Endodermal cell (in vitro differentiated cells): ENCODE measurements at regions not wholly inside any gene's neighbourhood (a gene's known extent, or its start where the extent isn't known, plus 50 kb on each side); places are given as distances from the start of the nearest gene placed in this dataset.

Experiments used
- DNase-seq: peaks from one replicate; pipeline ENCODE4 v3.0.0-alpha.2; 2017
- H3K27ac ChIP-seq: 2 replicates; pipeline ENCODE4 v1.5.1; 2013; ENCODE audit warnings: mild to moderate bottlenecking, low read depth, low read length, moderate library complexity
- H3K27me3 ChIP-seq: 2 replicates; pipeline ENCODE4 v1.6.1; 2013; ENCODE audit warnings: mild to moderate bottlenecking, low read length, moderate library complexity; ENCODE audit not compliant: insufficient read depth, control insufficient read depth, poor library complexity, severe bottlenecking
- H3K36me3 ChIP-seq: 2 replicates; pipeline ENCODE4 v1.7.0; 2013; ENCODE audit warnings: mild to moderate bottlenecking, low read length, moderate library complexity; ENCODE audit not compliant: control insufficient read depth, insufficient read depth
- H3K4me1 ChIP-seq: one replicate; pipeline ENCODE4 v1.7.0; 2013; ENCODE audit warnings: low read length; ENCODE audit not compliant: control insufficient read depth, insufficient read depth
- H3K4me3 ChIP-seq: 2 replicates; pipeline ENCODE4 v1.5.1; 2013; ENCODE audit warnings: mild to moderate bottlenecking, low read length, moderate library complexity
- H3K9ac ChIP-seq: 2 replicates; pipeline ENCODE4 v1.6.1; 2013; ENCODE audit warnings: mild to moderate bottlenecking, low read length, moderate library complexity; ENCODE audit not compliant: poor library complexity, severe bottlenecking; ENCODE audit errors: extremely low read depth
- H3K9me3 ChIP-seq: 2 replicates; pipeline ENCODE4 v1.6.1; 2013; ENCODE audit warnings: mild to moderate bottlenecking, low read length, moderate library complexity; ENCODE audit not compliant: control insufficient read depth
- H3K27ac Mint-ChIP-seq: 2 replicates; pipeline ENCODE4 v1.8.0; 2020; ENCODE audit warnings: mixed read lengths
- H3K27me3 Mint-ChIP-seq: 2 replicates; pipeline ENCODE4 v1.8.0; 2021; ENCODE audit warnings: mild to moderate bottlenecking, mixed read lengths; ENCODE audit not compliant: insufficient read depth
- H3K36me3 Mint-ChIP-seq: 2 replicates; pipeline ENCODE4 v1.8.0; 2020; ENCODE audit warnings: low read depth, mixed read lengths
- H3K4me1 Mint-ChIP-seq: 2 replicates; pipeline ENCODE4 v1.8.0; 2020; ENCODE audit warnings: mixed read lengths
- H3K4me3 Mint-ChIP-seq: 2 replicates; pipeline ENCODE4 v1.8.0; 2020; ENCODE audit warnings: mild to moderate bottlenecking, moderate library complexity, mixed read lengths
- H3K9me3 Mint-ChIP-seq: 2 replicates; pipeline ENCODE4 v1.8.0; 2020; ENCODE audit warnings: mild to moderate bottlenecking, mixed read lengths
- CTCF ChIP-seq: fragments of 200-600 bp; sonication (generic); conservative IDR thresholded peaks from 2 replicates; pipeline ENCODE4 v1.5.0; 2021; ENCODE audit warnings: antibody characterized with exemption, mild to moderate bottlenecking
- WGBS, 2 experiments: methylation state at CpG; one replicate each; pipeline versions ENCODE4 v1.1.5 to v1.1.7; 2013; ENCODE audit warnings: missing lambda C conversion rate in 2 of 2, mixed read lengths in 1 of 2; ENCODE audit not compliant: insufficient coverage in 1 of 2, insufficient read length in 1 of 2; 5-methylcytosine and 5-hydroxymethylcytosine counted together

- no peak overlapping the region for H3K4me3 Mint-ChIP-seq
- Histone ChIP-seq H3K9me3 (no peaks in the 10 kb centered on the region), H3K4me3 (no peak overlapping the region), H3K27me3 (no peaks in the 10 kb centered on the region), H3K27ac (no peak overlapping the region), H3K4me1 (no peaks in the 10 kb centered on the region), H3K36me3 (no peaks in the 10 kb centered on the region), H3K9ac (no peak overlapping the region)
- H3K4me1 Mint-ChIP-seq, result peaks cover 2% of the 10 kb centered on the region
- no peak for TF ChIP-seq CTCF
- H3K27ac Mint-ChIP-seq, result no peak overlapping the region
- no peaks in the 10 kb centered on the region for H3K36me3 Mint-ChIP-seq
- DNase-seq, result no peak
- 76% methylated on average over 3 of the region's 3 CpGs; no CpG with 5 or more reads in 1 of the 2 experiments for WGBS, 2 experiments
- H3K9me3 Mint-ChIP-seq, result no peaks in the 10 kb centered on the region
- no peaks in the 10 kb centered on the region for H3K27me3 Mint-ChIP-seq
These were observed 487.2 kb upstream of the FRG2C start for GRCh38 chr3:75176937-75177336.

- Mint-ChIP-seq H3K27ac (no peak overlapping the region), H3K36me3 (no peaks in the 10 kb centered on the region), H3K9me3 (no peaks in the 10 kb centered on the region), H3K4me1 (peaks cover 2% of the 10 kb centered on the region), H3K4me3 (no peak overlapping the region), H3K27me3 (no peaks in the 10 kb centered on the region)
- WGBS, 2 experiments, result 93 to 97% methylated on average over 5 to 7 of the region's 7 CpGs
- Histone ChIP-seq H3K4me3 (no peak overlapping the region), H3K27ac (no peak overlapping the region), H3K27me3 (no peaks in the 10 kb centered on the region), H3K36me3 (no peaks in the 10 kb centered on the region), H3K9me3 (no peaks in the 10 kb centered on the region), H3K4me1 (no peaks in the 10 kb centered on the region), H3K9ac (no peak overlapping the region)
- TF ChIP-seq CTCF, result no peak
- DNase-seq, result no peak
These were observed 483.7 kb upstream of the FRG2C start for GRCh38 chr3:75180235-75180944.

GRCh38 chr3:75180945-75181298 lies 483.2 kb upstream of the FRG2C start:
- Histone ChIP-seq H3K27me3 (no peaks in the 10 kb centered on the region), H3K4me1 (no peaks in the 10 kb centered on the region), H3K4me3 (no peak overlapping the region), H3K27ac (no peak overlapping the region), H3K9me3 (no peaks in the 10 kb centered on the region), H3K36me3 (no peaks in the 10 kb centered on the region), H3K9ac (no peak overlapping the region)
- Mint-ChIP-seq H3K4me3 (no peak overlapping the region), H3K36me3 (no peaks in the 10 kb centered on the region), H3K9me3 (no peaks in the 10 kb centered on the region), H3K27me3 (no peaks in the 10 kb centered on the region), H3K4me1 (peaks cover 2% of the 10 kb centered on the region), H3K27ac (no peak overlapping the region)
- TF ChIP-seq CTCF, result no peak
- 100% methylated on average over 1 of the region's 1 CpG; no CpG with 5 or more reads in 1 of the 2 experiments for WGBS, 2 experiments
- no peak for DNase-seq
